Neural progenitor cell (in vitro differentiated cells): ENCODE measurements at regions not wholly inside any gene's neighbourhood (a gene's known extent, or its start where the extent isn't known, plus 50 kb on each side); places are given as distances from the start of the nearest gene placed in this dataset.

Source experiments
- EZH2 ChIP-seq: fragments of 200-600 bp; sonication (generic); IDR thresholded peaks from 2 replicates; pipeline ENCODE4 v1.6.1; 2017; ENCODE audit warnings: antibody characterized with exemption, mild to moderate bottlenecking, moderate library complexity
- EZH2phosphoT487 ChIP-seq: fragments of 200-600 bp; sonication (generic); IDR thresholded peaks from 2 replicates; pipeline ENCODE4 v1.6.1; 2017; ENCODE audit warnings: antibody characterized with exemption
- TF ChIP-seq, protein P1 (sequence below): fragments of 200-600 bp; sonication (generic); IDR thresholded peaks from 2 replicates; pipeline ENCODE4 v1.5.1; 2017; ENCODE audit warnings: antibody characterized with exemption, mild to moderate bottlenecking

DNA sequence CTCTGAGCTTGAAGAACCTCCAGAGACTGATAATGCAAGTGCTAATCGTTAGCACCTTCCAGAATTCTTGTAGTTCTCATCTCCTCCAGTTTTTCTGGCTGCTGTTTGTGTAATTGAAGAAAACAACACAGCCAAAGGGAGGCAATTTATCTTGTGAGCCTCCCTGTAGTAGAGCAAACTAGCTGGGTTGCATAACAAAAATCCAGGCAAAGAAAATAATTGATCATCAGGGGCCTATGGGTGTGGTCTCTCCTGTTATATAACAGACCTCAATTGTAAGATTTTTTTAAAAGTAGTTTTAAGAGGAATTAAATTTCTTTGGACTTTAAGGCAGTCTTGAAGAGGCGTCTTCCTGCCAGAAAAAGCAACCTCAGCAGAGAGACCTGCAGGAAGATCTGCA lies 817.0 kb downstream of the CENPC start:
- TF ChIP-seq, protein P1, sequence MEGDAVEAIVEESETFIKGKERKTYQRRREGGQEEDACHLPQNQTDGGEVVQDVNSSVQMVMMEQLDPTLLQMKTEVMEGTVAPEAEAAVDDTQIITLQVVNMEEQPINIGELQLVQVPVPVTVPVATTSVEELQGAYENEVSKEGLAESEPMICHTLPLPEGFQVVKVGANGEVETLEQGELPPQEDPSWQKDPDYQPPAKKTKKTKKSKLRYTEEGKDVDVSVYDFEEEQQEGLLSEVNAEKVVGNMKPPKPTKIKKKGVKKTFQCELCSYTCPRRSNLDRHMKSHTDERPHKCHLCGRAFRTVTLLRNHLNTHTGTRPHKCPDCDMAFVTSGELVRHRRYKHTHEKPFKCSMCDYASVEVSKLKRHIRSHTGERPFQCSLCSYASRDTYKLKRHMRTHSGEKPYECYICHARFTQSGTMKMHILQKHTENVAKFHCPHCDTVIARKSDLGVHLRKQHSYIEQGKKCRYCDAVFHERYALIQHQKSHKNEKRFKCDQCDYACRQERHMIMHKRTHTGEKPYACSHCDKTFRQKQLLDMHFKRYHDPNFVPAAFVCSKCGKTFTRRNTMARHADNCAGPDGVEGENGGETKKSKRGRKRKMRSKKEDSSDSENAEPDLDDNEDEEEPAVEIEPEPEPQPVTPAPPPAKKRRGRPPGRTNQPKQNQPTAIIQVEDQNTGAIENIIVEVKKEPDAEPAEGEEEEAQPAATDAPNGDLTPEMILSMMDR = no peak
- TF ChIP-seq EZH2phosphoT487 = no peak
- TF ChIP-seq EZH2 = no peak
